GM18520 (cell line): ENCODE measurements at regions not wholly inside any gene's neighbourhood (a gene's known extent, or its start where the extent isn't known, plus 50 kb on each side); places are given as distances from the start of the nearest gene placed in this dataset.

Source experiments
- ATAC-seq: cut with Tn5 transposase; IDR thresholded peaks from one replicate; pipeline ENCODE4 v1.9.1; 2021; ENCODE audit not compliant: unreplicated experiment

GRCh38 chr16:13291591-13292333 is 390.4 kb downstream of the SHISA9 start:
- ATAC-seq: no peak

GRCh38 chr16:13296206-13296605 is 394.8 kb downstream of the SHISA9 start:
- no peak for ATAC-seq

GRCh38 chr16:13298666-13299065 is 397.3 kb downstream of the SHISA9 start:
- no peak for ATAC-seq

GRCh38 chr16:13300066-13300840 is 398.9 kb downstream of the SHISA9 start:
- no peak for ATAC-seq

- ATAC-seq: no peak
Observed at GRCh38 chr16:13305019-13305755, 403.8 kb downstream of the SHISA9 start.

- ATAC-seq: no peak
Observed at GRCh38 chr16:13306161-13306995, 405.0 kb downstream of the SHISA9 start.

GRCh38 chr16:13307255-13307654 is 405.9 kb downstream of the SHISA9 start:
- ATAC-seq: no peak

GRCh38 chr16:13307851-13308250 is 406.5 kb downstream of the SHISA9 start:
- no peak for ATAC-seq

- ATAC-seq: no peak
Observed at GRCh38 chr16:13312063-13312462, 410.7 kb downstream of the SHISA9 start.

- no peak for ATAC-seq
Observed at GRCh38 chr16:13313351-13313750, 412.0 kb downstream of the SHISA9 start.

- no peak for ATAC-seq
Observed at GRCh38 chr16:13314633-13315032, 413.2 kb downstream of the SHISA9 start.

- ATAC-seq: no peak
Observed at GRCh38 chr16:13315642-13316427, 414.4 kb downstream of the SHISA9 start.

GRCh38 chr16:13322336-13322735 is 420.9 kb downstream of the SHISA9 start:
- no peak for ATAC-seq

GRCh38 chr16:13324851-13325250 is 423.5 kb downstream of the SHISA9 start:
- ATAC-seq: no peak

GRCh38 chr16:13325396-13325795 is 424.0 kb downstream of the SHISA9 start:
- no peak for ATAC-seq

GRCh38 chr16:13331918-13332317 is 430.5 kb downstream of the SHISA9 start:
- ATAC-seq: no peak

GRCh38 chr16:13332713-13333255 is 431.4 kb downstream of the SHISA9 start:
- ATAC-seq: no peak

GRCh38 chr16:13333336-13333735 is 431.9 kb downstream of the SHISA9 start:
- no peak for ATAC-seq

- ATAC-seq: no peak
Observed at GRCh38 chr16:13335879-13336278, 434.5 kb downstream of the SHISA9 start.

- ATAC-seq: no peak
Observed at GRCh38 chr16:13336335-13336734, 434.9 kb downstream of the SHISA9 start.
